ENCODE measurements at regions not wholly inside any gene's neighbourhood (a gene's known extent, or its start where the extent isn't known, plus 50 kb on each side); places are given as distances from the start of the nearest gene placed in this dataset.
"Not testable (repeated sequence)": the region's sequence is repeated elsewhere in the genome, so short reads cannot be mapped to it uniquely, and the experiment has no call there.

DNA sequence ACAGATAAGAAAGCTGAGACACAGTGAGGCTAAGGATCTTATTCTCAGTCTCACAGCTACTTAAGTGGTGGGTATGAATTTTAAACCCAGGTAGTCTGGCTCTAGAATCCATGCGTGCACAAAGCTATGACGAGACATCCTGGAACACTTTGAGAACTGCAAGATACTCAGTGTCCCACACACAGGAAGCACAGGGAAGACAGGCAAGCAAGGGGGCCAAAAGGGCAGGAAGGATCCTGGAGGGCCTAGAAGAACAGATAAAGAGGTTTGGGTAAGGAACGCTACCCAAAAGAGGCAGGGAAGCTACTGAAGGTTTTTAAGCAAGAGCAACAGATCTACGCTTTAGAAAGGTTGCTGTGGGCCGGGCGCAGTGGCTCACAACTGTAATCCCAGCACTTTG is 99.1 kb upstream of the HES1 start:
- H3K27ac Mint-ChIP-seq (ENCODE audit: low read depth) = no peak overlapping the region
- ATAC-seq (replicated peaks; ENCODE audit: extremely low read depth, poor library complexity, severe bottlenecking) = no peak

DNA sequence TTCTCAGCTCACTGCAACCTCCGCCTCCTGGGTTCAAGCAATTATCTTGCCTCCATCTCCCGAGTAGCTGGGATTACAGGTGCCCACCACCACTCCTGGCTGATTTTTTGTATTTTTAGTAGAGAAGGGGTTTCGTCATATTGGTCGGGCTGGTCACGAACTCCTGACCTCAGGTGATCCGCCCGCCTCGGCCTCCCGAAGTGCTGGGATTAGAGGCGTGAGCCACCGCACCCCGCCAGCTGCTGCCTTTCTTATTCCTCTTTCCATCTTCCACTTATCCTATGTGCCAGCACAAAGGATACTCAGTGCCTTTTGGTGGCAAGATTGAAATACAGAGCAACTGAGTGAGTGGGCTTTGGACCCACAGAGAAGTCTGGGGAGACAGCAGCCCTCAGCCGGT is 97.6 kb upstream of the HES1 start:
- not testable (repeated sequence) for DNase-seq (ENCODE audit: low spot score in 2 of 2); H3K27ac Mint-ChIP-seq (ENCODE audit: low read depth); H3K4me1 Mint-ChIP-seq; H3K4me3 Mint-ChIP-seq; ATAC-seq (replicated peaks; ENCODE audit: extremely low read depth, poor library complexity, severe bottlenecking); H3K9me3 Mint-ChIP-seq; H3K36me3 Mint-ChIP-seq (ENCODE audit: insufficient read depth)
- H3K27me3 Mint-ChIP-seq = peaks cover 25% of the 10 kb centered on the region

More for the DNA sequence above, 99.1 kb upstream of the HES1 start:
- Mint-ChIP-seq H3K36me3 (ENCODE audit: insufficient read depth) (no peaks in the 10 kb centered on the region), H3K9me3 (no peaks in the 10 kb centered on the region), H3K27me3 (peaks cover 37% of the 10 kb centered on the region), H3K4me3 (no peak overlapping the region), H3K4me1 (no peaks in the 10 kb centered on the region)
- no peak for DNase-seq (ENCODE audit: low spot score in 2 of 2)

DNA sequence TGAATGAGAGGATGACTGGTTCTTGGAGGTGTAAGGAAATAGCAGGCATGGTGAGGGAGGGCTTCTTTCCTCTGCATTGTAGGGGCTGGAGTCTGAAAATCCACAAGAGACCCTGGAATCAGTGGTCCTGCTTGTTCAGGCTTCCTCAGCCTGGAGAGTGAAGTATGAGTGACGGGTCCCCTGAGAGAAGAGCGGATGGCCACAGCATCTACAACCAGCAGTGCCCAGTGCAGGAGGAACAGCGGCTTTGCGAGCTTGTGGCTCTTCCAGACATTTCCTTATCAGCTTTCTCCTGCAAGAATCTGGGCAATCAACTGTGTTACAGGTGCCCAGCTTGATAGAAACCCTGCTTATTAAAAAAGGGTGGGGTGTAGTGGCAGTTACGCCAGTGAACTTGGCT is 97.0 kb upstream of the HES1 start:
- H3K9me3 Mint-ChIP-seq = no peaks in the 10 kb centered on the region
- no peak overlapping the region for H3K4me3 Mint-ChIP-seq
- peaks cover 24% of the 10 kb centered on the region for H3K27me3 Mint-ChIP-seq
- no peaks in the 10 kb centered on the region for H3K36me3 Mint-ChIP-seq (ENCODE audit: insufficient read depth)
- no peaks in the 10 kb centered on the region for H3K4me1 Mint-ChIP-seq
- ATAC-seq (replicated peaks; ENCODE audit: extremely low read depth, poor library complexity, severe bottlenecking) (no peak), DNase-seq (ENCODE audit: low spot score in 2 of 2) (no peak)
- no peak overlapping the region for H3K27ac Mint-ChIP-seq (ENCODE audit: low read depth)

GRCh38 chr3:194040516-194041273 is 95.3 kb upstream of the HES1 start:
- no peaks in the 10 kb centered on the region for H3K4me1 Mint-ChIP-seq
- ATAC-seq (replicated peaks; ENCODE audit: extremely low read depth, poor library complexity, severe bottlenecking) (no peak), DNase-seq (ENCODE audit: low spot score in 2 of 2) (no peak)
- no peaks in the 10 kb centered on the region for H3K9me3 Mint-ChIP-seq
- H3K4me3 Mint-ChIP-seq = no peak overlapping the region
- H3K27ac Mint-ChIP-seq (ENCODE audit: low read depth) = no peak overlapping the region
- H3K27me3 Mint-ChIP-seq = peaks cover 20% of the 10 kb centered on the region
- no peaks in the 10 kb centered on the region for H3K36me3 Mint-ChIP-seq (ENCODE audit: insufficient read depth)

DNA sequence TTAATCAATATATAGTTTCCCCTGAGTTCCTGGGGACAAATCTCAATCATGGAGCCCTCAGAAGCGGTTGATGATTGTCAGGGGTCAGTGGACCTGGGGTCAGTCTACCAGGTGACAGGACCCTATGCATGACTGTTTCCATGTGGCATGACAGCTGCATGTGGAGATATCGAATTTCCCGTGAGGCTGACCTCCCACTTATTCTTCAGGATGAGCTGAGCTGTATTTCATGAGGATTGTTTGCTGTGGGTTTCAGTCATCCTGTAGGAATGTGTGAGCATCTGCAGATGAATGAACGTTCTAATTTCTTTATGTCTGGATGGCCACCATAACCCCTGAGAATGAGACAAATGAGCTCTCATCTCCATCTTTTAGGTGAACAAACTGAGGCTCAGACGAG is 93.0 kb upstream of the HES1 start:
- no peak for ATAC-seq (replicated peaks; ENCODE audit: extremely low read depth, poor library complexity, severe bottlenecking)
- Mint-ChIP-seq H3K4me3 (no peak overlapping the region), H3K36me3 (ENCODE audit: insufficient read depth) (no peaks in the 10 kb centered on the region), H3K27me3 (peaks cover 20% of the 10 kb centered on the region), H3K4me1 (no peaks in the 10 kb centered on the region), H3K27ac (ENCODE audit: low read depth) (no peak overlapping the region), H3K9me3 (no peaks in the 10 kb centered on the region)
- DNase-seq (ENCODE audit: low spot score in 2 of 2) = no peak

- Mint-ChIP-seq H3K9me3 (no peaks in the 10 kb centered on the region), H3K27me3 (peaks cover 20% of the 10 kb centered on the region), H3K27ac (ENCODE audit: low read depth) (no peak overlapping the region), H3K4me3 (no peak overlapping the region), H3K36me3 (ENCODE audit: insufficient read depth) (no peaks in the 10 kb centered on the region), H3K4me1 (no peaks in the 10 kb centered on the region)
- ATAC-seq (replicated peaks; ENCODE audit: extremely low read depth, poor library complexity, severe bottlenecking) (no peak), DNase-seq (ENCODE audit: low spot score in 2 of 2) (no peak)
Measured at GRCh38 chr3:194043516-194043915, 92.4 kb upstream of the HES1 start.

GRCh38 chr3:194045289-194045688 is 90.7 kb upstream of the HES1 start:
- H3K4me3 Mint-ChIP-seq = no peak overlapping the region
- H3K36me3 Mint-ChIP-seq (ENCODE audit: insufficient read depth) = no peaks in the 10 kb centered on the region
- no peak for ATAC-seq (replicated peaks; ENCODE audit: extremely low read depth, poor library complexity, severe bottlenecking)
- peaks cover 28% of the 10 kb centered on the region for H3K27me3 Mint-ChIP-seq
- H3K27ac Mint-ChIP-seq (ENCODE audit: low read depth) = no peak overlapping the region
- no peaks in the 10 kb centered on the region for H3K9me3 Mint-ChIP-seq
- no peak for DNase-seq (ENCODE audit: low spot score in 2 of 2)
- H3K4me1 Mint-ChIP-seq = no peaks in the 10 kb centered on the region

GRCh38 chr3:194045919-194046318 is 90.0 kb upstream of the HES1 start:
- no peaks in the 10 kb centered on the region for H3K4me1 Mint-ChIP-seq
- no peaks in the 10 kb centered on the region for H3K9me3 Mint-ChIP-seq
- H3K27ac Mint-ChIP-seq (ENCODE audit: low read depth) = no peak overlapping the region
- no peaks in the 10 kb centered on the region for H3K36me3 Mint-ChIP-seq (ENCODE audit: insufficient read depth)
- H3K27me3 Mint-ChIP-seq = peaks cover 22% of the 10 kb centered on the region
- ATAC-seq (replicated peaks; ENCODE audit: extremely low read depth, poor library complexity, severe bottlenecking) = no peak
- no peak overlapping the region for H3K4me3 Mint-ChIP-seq
- no peak for DNase-seq (ENCODE audit: low spot score in 2 of 2)

GRCh38 chr3:194046531-194046930 is 89.4 kb upstream of the HES1 start:
- H3K4me3 Mint-ChIP-seq = no peak overlapping the region
- no peaks in the 10 kb centered on the region for H3K4me1 Mint-ChIP-seq
- ATAC-seq (replicated peaks; ENCODE audit: extremely low read depth, poor library complexity, severe bottlenecking) (no peak), DNase-seq (ENCODE audit: low spot score in 2 of 2) (no peak)
- no peaks in the 10 kb centered on the region for H3K36me3 Mint-ChIP-seq (ENCODE audit: insufficient read depth)
- H3K27ac Mint-ChIP-seq (ENCODE audit: low read depth) = no peak overlapping the region
- H3K27me3 Mint-ChIP-seq = peaks cover 17% of the 10 kb centered on the region
- no peaks in the 10 kb centered on the region for H3K9me3 Mint-ChIP-seq

- Mint-ChIP-seq H3K9me3 (peaks cover 6% of the 10 kb centered on the region), H3K36me3 (ENCODE audit: insufficient read depth) (no peaks in the 10 kb centered on the region), H3K4me3 (no peak overlapping the region), H3K27me3 (peaks cover 21% of the 10 kb centered on the region), H3K4me1 (no peaks in the 10 kb centered on the region), H3K27ac (ENCODE audit: low read depth) (no peak overlapping the region)
- ATAC-seq (replicated peaks; ENCODE audit: extremely low read depth, poor library complexity, severe bottlenecking) (no peak), DNase-seq (ENCODE audit: low spot score in 2 of 2) (no peak)
Measured at GRCh38 chr3:194046995-194047645, 88.8 kb upstream of the HES1 start.

DNA sequence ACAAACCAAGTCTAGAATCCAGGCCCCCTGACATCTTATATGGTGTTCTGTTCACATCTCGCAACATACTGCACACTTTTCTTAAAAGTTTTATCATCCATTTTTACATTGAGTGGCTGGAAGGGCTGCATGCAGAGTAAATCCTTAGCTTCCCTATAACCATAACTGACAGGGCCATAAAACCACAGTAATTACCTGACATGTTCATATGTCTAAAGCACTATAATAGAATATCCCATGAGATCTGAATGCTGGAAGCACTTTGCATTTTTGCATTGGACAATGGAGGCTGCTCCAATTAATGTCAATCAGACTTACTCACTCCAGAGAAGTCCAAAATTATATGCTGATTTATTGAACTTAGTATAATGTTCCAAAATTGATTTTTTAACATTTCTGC is 86.6 kb upstream of the HES1 start:
- Mint-ChIP-seq H3K4me1 (no peaks in the 10 kb centered on the region), H3K27ac (ENCODE audit: low read depth) (no peak overlapping the region), H3K27me3 (peaks cover 36% of the 10 kb centered on the region), H3K36me3 (ENCODE audit: insufficient read depth) (no peaks in the 10 kb centered on the region), H3K9me3 (peaks cover 6% of the 10 kb centered on the region), H3K4me3 (no peak overlapping the region)
- no peak for ATAC-seq (replicated peaks; ENCODE audit: extremely low read depth, poor library complexity, severe bottlenecking)
- no peak for DNase-seq (ENCODE audit: low spot score in 2 of 2)

GRCh38 chr3:194050782-194051320 is 85.1 kb upstream of the HES1 start:
- Mint-ChIP-seq H3K36me3 (ENCODE audit: insufficient read depth) (no peaks in the 10 kb centered on the region), H3K9me3 (peaks cover 6% of the 10 kb centered on the region), H3K4me1 (no peaks in the 10 kb centered on the region), H3K4me3 (no peak overlapping the region), H3K27ac (ENCODE audit: low read depth) (no peak overlapping the region), H3K27me3 (peaks cover 48% of the 10 kb centered on the region)
- ATAC-seq (replicated peaks; ENCODE audit: extremely low read depth, poor library complexity, severe bottlenecking) (no peak), DNase-seq (ENCODE audit: low spot score in 2 of 2) (no peak)

All from central memory CD8-positive, alpha-beta T cell (primary cell).